ENCODE measurements at regions not wholly inside any gene's neighbourhood (a gene's known extent, or its start where the extent isn't known, plus 50 kb on each side); places are given as distances from the start of the nearest gene placed in this dataset.

- DNase-seq = no peak
Measured at GRCh38 chr6:41404182-41404845, 68.9 kb downstream of the NCR2 start.

GRCh38 chr6:41405941-41406727 lies 70.7 kb downstream of the NCR2 start:
- DNase-seq = no peak

GRCh38 chr6:41406728-41407489 lies 71.5 kb downstream of the NCR2 start:
- no peak for DNase-seq

GRCh38 chr6:41408576-41408975 lies 73.2 kb downstream of the NCR2 start:
- no peak for DNase-seq

- DNase-seq = no peak
Measured at GRCh38 chr6:41408982-41409381, 73.6 kb downstream of the NCR2 start.

- DNase-seq = no peak
Measured at GRCh38 chr6:41409489-41409888, 74.1 kb downstream of the NCR2 start.

- DNase-seq = no peak
Measured at GRCh38 chr6:41411961-41412360, 76.6 kb downstream of the NCR2 start.

- DNase-seq = no peak
Measured at GRCh38 chr6:41413250-41413649, 77.8 kb downstream of the NCR2 start.

GRCh38 chr6:41416501-41416837 lies 81.1 kb downstream of the NCR2 start:
- DNase-seq = no peak

GRCh38 chr6:41418741-41419140 lies 83.3 kb downstream of the NCR2 start:
- DNase-seq = no peak

- no peak for DNase-seq
Measured at GRCh38 chr6:41419385-41419784, 84.0 kb downstream of the NCR2 start.

GRCh38 chr6:41420186-41420585 lies 84.8 kb downstream of the NCR2 start:
- no peak for DNase-seq

- no peak for DNase-seq
Measured at GRCh38 chr6:41422161-41422560, 86.8 kb downstream of the NCR2 start.

- no peak for DNase-seq
Measured at GRCh38 chr6:41423002-41423401, 87.6 kb downstream of the NCR2 start.

GRCh38 chr6:41424370-41425058 lies 89.1 kb downstream of the NCR2 start:
- DNase-seq = peak; percentile 78

GRCh38 chr6:41425511-41425910 lies 90.1 kb downstream of the NCR2 start:
- DNase-seq = no peak

- no peak for DNase-seq
Measured at GRCh38 chr6:41426438-41426851, 91.0 kb downstream of the NCR2 start.

GRCh38 chr6:41426888-41427641 lies 91.7 kb downstream of the NCR2 start:
- no peak for DNase-seq

GRCh38 chr6:41427642-41428335 lies 92.4 kb downstream of the NCR2 start:
- no peak for DNase-seq

- DNase-seq = no peak
Measured at GRCh38 chr6:41428336-41428995, 93.1 kb downstream of the NCR2 start.

All from renal pelvis (tissue), 1 donor.